ENCODE measurements at regions not wholly inside any gene's neighbourhood (a gene's known extent, or its start where the extent isn't known, plus 50 kb on each side); places are given as distances from the start of the nearest gene placed in this dataset.

DNA sequence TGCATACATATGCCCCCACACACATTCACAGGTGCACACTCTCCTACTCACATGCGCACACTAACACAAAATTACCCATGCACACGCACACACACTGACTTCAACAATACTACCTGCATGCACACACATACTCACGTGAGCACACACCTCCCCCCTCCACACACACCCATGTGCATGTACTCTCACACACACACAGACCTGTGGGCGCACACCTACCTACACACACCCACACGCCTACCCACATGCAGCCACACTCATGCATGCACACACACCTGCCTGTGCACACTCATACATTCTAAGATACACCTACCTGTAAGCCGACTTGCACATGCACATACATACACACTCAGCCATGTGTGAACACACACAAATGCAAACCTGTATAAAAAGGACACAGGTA is 97.3 kb upstream of the GSC start:
- TF ChIP-seq, protein P1, sequence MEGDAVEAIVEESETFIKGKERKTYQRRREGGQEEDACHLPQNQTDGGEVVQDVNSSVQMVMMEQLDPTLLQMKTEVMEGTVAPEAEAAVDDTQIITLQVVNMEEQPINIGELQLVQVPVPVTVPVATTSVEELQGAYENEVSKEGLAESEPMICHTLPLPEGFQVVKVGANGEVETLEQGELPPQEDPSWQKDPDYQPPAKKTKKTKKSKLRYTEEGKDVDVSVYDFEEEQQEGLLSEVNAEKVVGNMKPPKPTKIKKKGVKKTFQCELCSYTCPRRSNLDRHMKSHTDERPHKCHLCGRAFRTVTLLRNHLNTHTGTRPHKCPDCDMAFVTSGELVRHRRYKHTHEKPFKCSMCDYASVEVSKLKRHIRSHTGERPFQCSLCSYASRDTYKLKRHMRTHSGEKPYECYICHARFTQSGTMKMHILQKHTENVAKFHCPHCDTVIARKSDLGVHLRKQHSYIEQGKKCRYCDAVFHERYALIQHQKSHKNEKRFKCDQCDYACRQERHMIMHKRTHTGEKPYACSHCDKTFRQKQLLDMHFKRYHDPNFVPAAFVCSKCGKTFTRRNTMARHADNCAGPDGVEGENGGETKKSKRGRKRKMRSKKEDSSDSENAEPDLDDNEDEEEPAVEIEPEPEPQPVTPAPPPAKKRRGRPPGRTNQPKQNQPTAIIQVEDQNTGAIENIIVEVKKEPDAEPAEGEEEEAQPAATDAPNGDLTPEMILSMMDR (IDR thresholded peaks at IDR 0.05 in 4 of 5, conservative IDR thresholded peaks at IDR 0.05 in 1 of 5), result no peak
- TF ChIP-seq POLR2A (IDR thresholded peaks at IDR 0.05), result no peak

Data from gastrocnemius medialis (tissue), 4 donors.